HepG2 (cell line): ENCODE measurements at regions not wholly inside any gene's neighbourhood (a gene's known extent, or its start where the extent isn't known, plus 50 kb on each side); places are given as distances from the start of the nearest gene placed in this dataset.

Experiments used
- ATAC-seq: fragments of 200-7000 bp; cut with Tn5 transposase; 3 replicates; pipeline ENCODE4 v1.9.1; 2020; ENCODE audit warnings: mild to moderate bottlenecking, moderate library complexity
- BruUV-seq: library from RNA; stranded (reverse); fragments of 400-500 nt; replicated peaks from 2 replicates; lab custom pipeline; 2021; lab: Mats Ljungman, UMichigan
- CTCF ChIA-PET: fragments of 300-600 bp; formaldehyde crosslinking; extraction: SDS; loops from one replicate; lab custom pipeline; 2021; ENCODE audit warnings: low total read pairs, inconsistent platforms, low intra/inter-chr PET ratio; lab: Yijun Ruan, JAX
- POLR2A ChIA-PET: fragments of 350-600 bp; sonication (Branson Sonifier 250); formaldehyde crosslinking; loops from one replicate; lab custom pipeline; 2020; ENCODE audit warnings: antibody characterized with exemption, inconsistent platforms; lab: Yijun Ruan, JAX
- DNase-seq: peaks from one replicate; pipeline ENCODE4 v3.0.0-alpha.2; 2015; ENCODE audit warnings: low spot score
- FAIRE-seq: peaks from 3 replicates; lab custom pipeline; 2011; peaks lifted over from hg19 to GRCh38; lab: Jason Lieb, UNC
- H2AFZ ChIP-seq: one replicate; pipeline ENCODE4 v1.6.1; 2011; ENCODE audit warnings: low read length, inconsistent platforms
- H3K27ac ChIP-seq: fragments of 300-600 bp; 3 replicates; pipeline ENCODE4 v1.8.0; 2011; ENCODE audit warnings: mixed run types, mild to moderate bottlenecking, mixed read lengths, low read length, inconsistent platforms; ENCODE audit not compliant: insufficient read depth; ENCODE audit errors: extremely low read length
- H3K27me3 ChIP-seq, 2 experiments: fragments of 200-600 bp in 1 of 2; 2 replicates in 1 of 2; 3 replicates in 1 of 2; pipeline versions ENCODE4 v1.6.0 to v1.8.0; 2011; ENCODE audit warnings: low read length in 2 of 2, mild to moderate bottlenecking in 2 of 2, moderate library complexity in 2 of 2, inconsistent platforms in 1 of 2; ENCODE audit not compliant: insufficient read depth in 2 of 2, control insufficient read depth in 1 of 2
- H3K36me3 ChIP-seq, 2 experiments: fragments of 200-600 bp in 1 of 2; replicated peaks in 1 of 2; 2 replicates in 1 of 2; 3 replicates in 1 of 2; pipeline versions ENCODE4 v1.5.1 to v1.8.0; 2011; ENCODE audit warnings: low read length in 2 of 2, inconsistent platforms in 1 of 2; ENCODE audit not compliant: insufficient read depth in 2 of 2, control insufficient read depth in 1 of 2
- H3K4me1 ChIP-seq: 2 replicates; pipeline ENCODE4 v1.5.1; 2012; ENCODE audit warnings: low read length, inconsistent platforms; ENCODE audit not compliant: insufficient read depth
- H3K4me2 ChIP-seq: 2 replicates; pipeline ENCODE4 v1.6.0; 2011; ENCODE audit warnings: low read depth, low read length, inconsistent platforms
- H3K4me3 ChIP-seq, 3 experiments: fragments of 200-600 bp in 1 of 3; sonication (generic), shearing (Covaris generic) in 1 of 3; replicated peaks in 1 of 3; 2 replicates each; pipeline ENCODE4 v1.5.1; 2011 to 2016; ENCODE audit warnings: low read length in 3 of 3, inconsistent platforms in 2 of 3, low read depth in 2 of 3, mild to moderate bottlenecking in 2 of 3, control low read depth in 1 of 3, mixed read lengths in 1 of 3; ENCODE audit not compliant: insufficient read depth in 1 of 3
- H3K79me2 ChIP-seq: one replicate; pipeline ENCODE4 v1.6.1; 2011; ENCODE audit warnings: low read length, inconsistent platforms; ENCODE audit not compliant: insufficient read depth
- H3K9ac ChIP-seq: 2 replicates; pipeline ENCODE4 v1.6.0; 2011; ENCODE audit warnings: mild to moderate bottlenecking, low read depth, low read length, inconsistent platforms; ENCODE audit not compliant: insufficient read depth
- H3K9me3 ChIP-seq: 2 replicates; pipeline ENCODE4 v1.5.1; 2012; ENCODE audit warnings: mild to moderate bottlenecking, low read length
- H4K20me1 ChIP-seq: 2 replicates; pipeline ENCODE4 v1.6.0; 2011; ENCODE audit warnings: inconsistent platforms, mild to moderate bottlenecking, low read length, moderate library complexity; ENCODE audit not compliant: insufficient read depth
- MEIS1 ChIP-seq: sonication (generic); formaldehyde crosslinking; IDR thresholded peaks from 2 replicates; pipeline ENCODE4 v1.9.0; 2021; ENCODE audit warnings: mild to moderate bottlenecking, missing genetic modification reagents, moderate library complexity, borderline replicate concordance
- MNT ChIP-seq: fragments of 450-650 bp; IDR thresholded peaks from 2 replicates; pipeline ENCODE4 v1.6.1; 2016
- PAXIP1 ChIP-seq: sonication (generic); formaldehyde crosslinking; conservative IDR thresholded peaks from 2 replicates; pipeline ENCODE4 v1.4.0; 2020; ENCODE audit warnings: mild to moderate bottlenecking, missing genetic modification reagents, moderate library complexity
- RAD51 ChIP-seq: fragments of 450-650 bp; IDR thresholded peaks from 2 replicates; pipeline ENCODE4 v1.6.1; 2016; ENCODE audit warnings: borderline replicate concordance
- SRSF4 ChIP-seq: fragments of 200-400 bp; formaldehyde crosslinking; IDR thresholded peaks from one replicate; pipeline ENCODE4 v1.6.1; 2018; ENCODE audit warnings: mild to moderate bottlenecking, low read depth, low read length, moderate library complexity; ENCODE audit not compliant: poor library complexity, severe bottlenecking
- SRSF9 ChIP-seq: fragments of 200-400 bp; formaldehyde crosslinking; IDR thresholded peaks from 2 replicates; pipeline ENCODE4 v1.6.1; 2018; ENCODE audit warnings: borderline replicate concordance, mild to moderate bottlenecking, low read depth, low read length; ENCODE audit not compliant: insufficient read depth, poor library complexity, severe bottlenecking
- TFDP2 ChIP-seq: sonication (generic); formaldehyde crosslinking; IDR thresholded peaks from 2 replicates; pipeline ENCODE4 v1.4.0; 2020; ENCODE audit warnings: missing genetic modification reagents
- TOPORS ChIP-seq: sonication (generic); formaldehyde crosslinking; IDR thresholded peaks from 2 replicates; pipeline ENCODE4 v1.8.0; 2023; ENCODE audit warnings: mild to moderate bottlenecking, missing genetic modification reagents
- USF2 ChIP-seq, 2 experiments: sonication (generic) in 1 of 2; formaldehyde crosslinking in 1 of 2; IDR thresholded peaks; 2 replicates each; pipeline versions ENCODE4 v1.5.1 to v1.6.1; 2011 to 2020; ENCODE audit warnings: borderline replicate concordance in 1 of 2, low read depth in 1 of 2, low read length in 1 of 2, mild to moderate bottlenecking in 1 of 2, missing genetic modification reagents in 1 of 2, moderate library complexity in 1 of 2
- ZNF556 ChIP-seq: sonication (generic); formaldehyde crosslinking; IDR thresholded peaks from 2 replicates; pipeline ENCODE4 v1.4.0; 2020; ENCODE audit warnings: mild to moderate bottlenecking, missing genetic modification reagents, borderline replicate concordance
- WGBS: methylation state at CpG from one replicate; pipeline ENCODE4 v1.1.6; 2017; ENCODE audit warnings: low lambda C conversion rate; 5-methylcytosine and 5-hydroxymethylcytosine counted together
- in situ Hi-C: cut with HindIII; loops from 2 replicates; pipeline ENCODE4 v1.10.0; 2017; ENCODE audit warnings: low pct_unique_long_range_greater_than_20kb; ENCODE audit not compliant: extremely low pct_ligation_motif_present
- intact Hi-C: fragments of 100-400 bp; cut with micrococcal nuclease; formaldehyde crosslinking; loops from one replicate; pipeline ENCODE4 v1.10.0; 2022; ENCODE audit not compliant: unreplicated experiment

GRCh38 chr3:74501007-74501406 is 113.5 kb downstream of the CNTN3 start:
- H3K4me3 ChIP-seq: no peak overlapping the region
- ChIA-PET POLR2A (no interaction called here), CTCF (no interaction called here)
- H3K27me3 ChIP-seq: no peaks in the 10 kb centered on the region; a peak in 1 of 5 replicates
- BruUV-seq: no TSS peak
- no peaks in the 10 kb centered on the region for H4K20me1 ChIP-seq
- intact Hi-C loops: no loop called here
- in situ Hi-C loops: no loop called here
- no peak for DNase-seq
- FAIRE-seq: no peak
- no peaks in the 10 kb centered on the region for H3K9me3 ChIP-seq
- ATAC-seq: no peak
- no peak overlapping the region for H2AFZ ChIP-seq
- H3K79me2 ChIP-seq: no peaks in the 10 kb centered on the region
- no peak overlapping the region for H3K4me2 ChIP-seq
- H3K4me1 ChIP-seq: no peaks in the 10 kb centered on the region
- 51% methylated on average over 4 of the region's 6 CpGs for WGBS
- H3K36me3 ChIP-seq: no peaks in the 10 kb centered on the region
- H3K9ac ChIP-seq: no peak overlapping the region
- H3K27ac ChIP-seq: no peak overlapping the region
- TF ChIP-seq ZNF556 (no peak), MNT (peak; percentile 55; the same call in 1 of the 2 replicates), TFDP2 (CRISPR knock-in tag) (no peak), USF2 (IDR thresholded peaks at IDR 0.05; ENCODE audit: low read depth, low read length) (peak; percentile 81), USF2 (CRISPR knock-in tag; IDR thresholded peaks at IDR 0.05; ENCODE audit: borderline replicate concordance) (no peak), SRSF4 (no peak), SRSF9 (no peak), PAXIP1 (CRISPR knock-in tag) (no peak), TOPORS (no peak), MEIS1 (no peak), RAD51 (peak; percentile 72; the same call in 1 of the 2 replicates)
